ENCODE measurements at regions not wholly inside any gene's neighbourhood (a gene's known extent, or its start where the extent isn't known, plus 50 kb on each side); places are given as distances from the start of the nearest gene placed in this dataset.
"Not testable (repeated sequence)": the region's sequence is repeated elsewhere in the genome, so short reads cannot be mapped to it uniquely, and the experiment has no call there.

DNA sequence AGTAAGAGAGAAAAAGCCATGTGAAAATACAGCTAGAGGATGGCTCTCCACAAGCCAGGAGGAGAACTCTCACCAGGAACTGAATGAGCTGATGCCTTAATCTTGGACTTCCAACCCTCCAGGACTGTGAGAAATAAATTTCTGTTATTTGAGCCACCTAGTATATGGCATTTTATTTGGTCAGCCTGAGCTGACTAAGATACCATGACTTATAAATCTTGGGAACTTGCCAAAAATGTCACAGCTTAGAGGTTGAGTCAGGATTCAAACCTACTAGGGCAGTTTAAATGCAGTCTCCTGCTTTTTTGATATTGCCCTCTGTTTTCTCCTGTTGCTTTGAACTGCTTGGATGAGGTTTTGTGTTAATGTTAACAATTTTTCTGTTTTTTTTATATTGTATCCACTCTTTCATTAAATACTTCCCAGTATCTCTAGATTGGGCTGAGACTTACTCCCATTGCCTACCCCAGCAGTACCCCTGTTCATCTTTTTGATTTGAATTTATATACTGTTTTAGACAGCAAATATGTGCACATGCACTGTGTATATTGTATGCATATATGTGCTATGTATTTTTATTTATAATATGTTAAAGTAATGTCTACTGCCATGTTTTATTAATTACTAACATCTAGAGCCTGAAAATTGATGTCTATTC, 1223.2 kb downstream of the OTOL1 start:
- no peak for DNase-seq (ENCODE audit: low spot score)

DNA sequence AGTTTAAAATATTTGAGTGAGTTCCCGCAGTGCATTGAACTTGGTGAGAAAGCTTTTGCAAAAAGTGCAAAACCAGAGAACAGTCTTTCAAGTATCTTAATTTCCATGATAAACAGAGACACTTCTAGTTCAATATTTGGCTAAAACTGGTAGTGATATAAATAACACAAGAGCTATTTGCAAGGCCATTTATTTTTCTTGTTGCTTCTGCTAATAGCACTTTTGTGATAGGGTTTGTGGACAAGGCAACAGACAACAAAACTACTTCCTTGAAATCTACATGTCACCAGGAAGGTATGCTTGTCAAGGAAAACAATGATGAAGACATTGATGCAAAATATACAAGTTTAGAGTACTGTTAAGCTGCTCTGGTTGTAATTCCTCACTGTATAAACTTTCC, 1225.1 kb downstream of the OTOL1 start:
- DNase-seq (ENCODE audit: low spot score), result no peak

DNA sequence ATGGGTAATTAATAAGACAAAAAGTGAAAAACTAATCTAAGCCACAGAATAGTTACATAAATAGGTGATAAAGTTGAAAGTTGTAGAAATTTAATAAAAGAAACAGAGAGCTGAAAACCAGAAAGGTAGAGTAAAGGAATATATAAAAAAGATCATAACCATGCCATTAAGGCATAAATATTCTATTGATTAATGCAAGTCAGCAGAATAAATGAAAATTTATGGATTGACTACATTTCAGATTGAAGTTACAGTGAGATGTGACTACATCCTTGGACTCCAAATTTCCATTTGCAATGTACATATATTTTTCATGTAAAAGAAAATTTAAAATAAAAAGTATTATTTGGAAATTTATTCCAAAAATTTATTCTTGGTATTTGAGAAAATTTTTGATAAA, 1225.7 kb downstream of the OTOL1 start:
- DNase-seq (ENCODE audit: low spot score), result no peak

DNA sequence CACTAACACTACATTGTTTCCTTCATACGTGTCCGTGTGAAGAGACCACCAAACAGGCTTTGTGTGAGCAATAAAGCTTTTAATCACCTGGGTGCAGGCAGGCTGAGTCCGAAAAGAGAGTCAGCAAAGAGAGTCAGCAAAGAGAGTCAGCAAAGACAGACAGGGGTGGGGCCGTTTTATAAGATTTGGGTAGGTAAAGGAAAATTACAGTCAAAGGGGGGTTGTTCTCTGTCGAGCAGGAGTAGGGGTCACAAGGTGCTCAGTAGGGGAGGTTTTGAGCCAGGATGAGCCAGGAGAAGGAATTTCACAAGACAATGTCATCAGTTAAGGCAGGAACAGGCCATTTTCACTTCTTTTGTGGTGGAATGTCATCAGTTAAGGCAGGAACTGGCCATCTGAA, 1226.2 kb downstream of the OTOL1 start:
- DNase-seq (ENCODE audit: low spot score), result not testable (repeated sequence)

DNA sequence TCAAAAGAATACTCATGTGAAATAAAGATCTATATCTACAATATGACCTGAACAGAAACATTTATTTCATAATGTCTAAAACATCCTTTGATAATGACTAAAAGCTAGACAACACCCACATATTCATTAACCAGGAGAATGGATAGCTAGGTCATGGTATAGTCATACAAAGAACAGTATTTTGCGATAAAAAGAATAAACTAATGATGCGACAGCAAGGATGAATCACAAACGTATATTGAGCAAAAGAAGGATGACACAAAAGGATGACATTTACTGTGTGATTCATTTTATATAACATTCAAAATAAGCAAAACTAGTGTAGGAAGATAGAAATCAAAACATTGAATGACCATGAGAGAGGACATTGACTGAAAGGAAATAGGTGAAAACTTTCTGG, 1233.1 kb downstream of the OTOL1 start:
- DNase-seq (ENCODE audit: low spot score), result no peak

DNA sequence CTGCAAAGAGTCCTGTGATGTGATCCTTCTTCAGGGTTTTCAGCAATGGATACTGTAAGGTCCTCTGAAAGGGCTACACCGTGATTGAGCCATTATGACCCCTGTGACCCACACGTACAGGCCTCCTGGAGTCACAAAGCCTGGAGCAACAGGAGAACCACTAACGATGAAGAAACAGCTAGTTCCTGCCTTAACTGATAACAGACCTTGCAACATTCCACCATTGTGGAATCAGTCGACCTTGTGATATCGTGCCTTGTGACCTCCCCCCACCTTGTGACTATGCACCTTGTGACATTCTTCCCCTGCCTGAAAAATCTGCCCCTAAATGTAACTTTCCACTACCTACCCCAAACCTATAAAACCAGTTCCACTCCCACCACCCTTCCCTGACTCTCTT, 1235.4 kb downstream of the OTOL1 start:
- not testable (repeated sequence) for DNase-seq (ENCODE audit: low spot score)

DNA sequence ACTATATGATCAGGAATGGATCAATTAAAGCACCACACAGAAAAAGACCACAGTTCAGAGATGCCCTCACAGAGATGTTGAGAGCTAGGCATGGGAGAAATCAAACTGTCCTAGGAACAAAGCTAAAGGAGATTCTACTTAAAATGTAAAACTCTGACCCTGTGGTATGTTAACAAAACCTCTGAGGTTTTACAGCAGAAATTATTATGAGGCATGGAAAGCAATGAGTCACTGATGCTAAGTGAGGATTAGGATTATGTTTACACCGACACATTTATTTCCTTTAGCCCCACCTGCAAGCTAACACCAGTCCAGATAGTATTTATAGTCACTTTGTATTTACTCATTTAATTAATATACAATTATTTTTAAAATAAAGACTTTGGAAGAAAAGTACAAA, 1242.2 kb downstream of the OTOL1 start:
- no peak for DNase-seq (ENCODE audit: low spot score)

DNA sequence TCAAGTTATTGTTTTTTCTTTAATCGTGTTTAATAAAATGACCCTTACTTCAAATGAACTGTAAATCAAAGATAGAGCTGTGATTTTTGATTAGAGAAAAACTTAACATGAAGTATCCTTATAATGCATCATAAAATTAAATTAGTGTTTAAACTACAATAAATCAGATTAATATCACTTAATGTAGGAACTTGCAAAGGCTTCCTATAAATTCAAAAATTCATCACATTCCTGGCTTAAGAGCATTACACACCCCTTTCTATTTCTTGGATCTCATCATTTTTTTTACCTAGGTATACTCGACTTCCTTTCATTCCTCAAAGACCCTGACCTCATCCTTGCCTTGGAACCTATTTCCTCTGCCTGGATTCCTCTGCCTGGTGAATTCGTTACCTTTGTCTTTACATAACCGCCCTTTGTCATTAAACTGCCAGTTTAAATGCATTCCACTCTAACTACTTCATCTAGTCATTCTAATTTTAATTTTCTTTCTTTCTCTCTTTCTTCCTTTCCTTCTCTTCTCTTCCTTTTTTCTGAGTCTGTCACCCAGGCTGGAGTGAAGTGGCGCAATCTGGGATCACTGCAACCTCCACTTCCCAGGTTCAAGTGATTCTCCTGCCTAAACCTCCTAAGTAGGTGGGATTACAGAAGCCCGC, 1244.5 kb downstream of the OTOL1 start:
- DNase-seq (ENCODE audit: low spot score), result no peak

DNA sequence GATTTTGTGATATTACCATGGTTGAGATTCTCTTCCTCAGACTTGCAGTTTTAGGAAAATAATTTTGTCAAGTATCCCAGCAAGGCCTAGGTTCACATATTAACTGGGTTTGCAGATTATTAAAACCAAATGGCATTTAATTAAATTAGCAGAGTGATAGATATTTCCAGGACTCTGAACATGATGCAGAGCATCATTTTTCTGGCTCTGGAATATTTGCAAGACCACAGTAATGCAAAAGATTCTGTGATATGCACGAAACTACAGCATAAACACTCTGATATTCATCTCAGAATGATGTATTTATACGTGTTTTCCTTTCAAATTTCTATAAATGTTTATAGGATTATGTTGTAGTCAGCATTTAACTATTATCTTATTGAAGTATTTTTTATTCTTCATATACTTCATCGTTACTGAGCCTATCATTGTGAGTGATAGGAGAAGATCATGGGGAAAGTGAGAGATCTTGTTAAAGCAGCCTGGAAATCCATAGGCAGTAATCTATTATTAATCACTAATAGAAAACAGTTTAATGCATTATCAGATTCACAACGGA, 1245.6 kb downstream of the OTOL1 start:
- DNase-seq (ENCODE audit: low spot score), result no peak

DNA sequence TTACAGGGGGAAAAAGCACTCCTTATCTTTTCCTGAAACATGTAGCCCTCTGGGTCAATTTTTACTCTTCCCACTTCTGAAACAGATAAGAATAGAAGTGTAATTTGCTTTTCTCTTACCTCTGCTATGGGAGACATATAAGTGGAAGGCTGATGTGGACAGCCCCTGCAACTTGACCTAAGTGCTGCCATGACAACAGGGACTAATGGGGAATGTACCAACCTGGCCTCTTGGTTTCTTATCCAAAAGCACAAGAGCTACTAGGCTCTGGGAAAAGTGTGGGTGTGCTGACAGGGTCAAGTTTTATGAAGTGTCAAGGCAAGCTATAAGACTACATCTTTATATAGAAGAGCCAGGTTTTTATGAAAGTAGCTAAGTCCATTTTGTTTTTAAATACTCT, 1246.5 kb downstream of the OTOL1 start:
- no peak for DNase-seq (ENCODE audit: low spot score)

DNA sequence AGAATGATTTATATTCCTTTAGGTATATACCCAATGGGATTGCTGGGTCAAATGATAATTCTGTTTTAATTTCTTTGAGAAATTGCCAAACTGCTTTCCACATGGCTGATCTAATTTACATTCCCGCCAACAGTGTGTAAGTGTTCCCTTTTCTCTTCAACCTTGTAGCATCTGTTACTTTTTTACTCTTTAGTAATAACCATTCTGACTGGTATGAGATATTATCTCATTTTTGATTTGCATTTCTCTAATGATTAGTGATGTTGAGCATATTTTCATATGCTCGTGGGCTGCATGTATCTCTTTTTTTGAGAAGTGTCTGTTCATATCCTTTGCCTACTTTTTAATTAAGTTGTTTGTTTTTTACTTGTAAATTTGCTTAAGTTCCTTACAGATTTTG, 1264.2 kb downstream of the OTOL1 start:
- no peak for DNase-seq (ENCODE audit: low spot score)

DNA sequence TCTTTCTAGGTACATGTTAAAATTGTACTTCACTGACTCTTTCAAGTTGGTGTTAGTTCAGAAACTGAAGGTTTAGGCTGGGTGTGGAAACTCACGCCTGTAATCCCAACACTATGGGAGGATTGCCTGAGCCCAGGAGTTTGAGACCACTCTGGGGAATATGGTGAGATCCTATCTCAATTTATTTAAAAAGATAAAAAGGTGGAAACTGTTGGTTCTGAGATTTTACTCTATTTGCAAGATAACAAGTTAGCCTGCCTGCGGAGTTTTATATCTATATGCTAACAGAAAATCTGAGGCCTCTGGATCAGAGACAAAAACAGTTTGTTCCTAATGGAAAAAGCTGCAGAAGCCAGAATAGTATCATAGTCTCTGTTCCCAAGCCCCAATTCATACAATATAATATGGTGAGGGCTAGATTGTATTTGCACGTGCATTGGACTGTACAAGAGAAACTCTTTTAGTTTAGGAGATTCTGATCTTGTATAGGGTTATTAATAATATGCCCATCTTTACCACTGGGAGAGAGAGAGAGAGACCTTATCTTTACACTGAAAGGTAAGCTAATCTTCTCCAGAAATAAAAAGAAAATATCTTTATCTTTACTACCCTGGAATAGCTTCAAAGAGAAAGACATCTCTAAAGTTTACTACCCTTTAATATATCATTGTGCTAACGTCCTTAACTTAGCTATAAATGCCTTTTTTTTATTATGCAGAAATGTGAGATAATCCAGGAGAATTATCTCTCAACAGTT, 1267.6 kb downstream of the OTOL1 start:
- DNase-seq (ENCODE audit: low spot score), result no peak

DNA sequence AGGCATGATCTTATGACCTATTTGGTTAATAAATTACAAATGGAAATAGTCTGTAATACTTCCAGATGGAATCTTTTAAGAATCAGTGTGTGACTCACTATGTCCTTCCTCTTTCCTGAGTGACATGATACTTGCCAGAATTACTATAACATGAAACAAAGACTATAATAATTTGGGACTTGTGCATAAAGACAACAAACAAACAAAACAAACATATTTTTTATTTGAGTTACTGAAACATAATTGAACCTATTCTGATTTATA, 1268.1 kb downstream of the OTOL1 start:
- DNase-seq (ENCODE audit: low spot score), result no peak

DNA sequence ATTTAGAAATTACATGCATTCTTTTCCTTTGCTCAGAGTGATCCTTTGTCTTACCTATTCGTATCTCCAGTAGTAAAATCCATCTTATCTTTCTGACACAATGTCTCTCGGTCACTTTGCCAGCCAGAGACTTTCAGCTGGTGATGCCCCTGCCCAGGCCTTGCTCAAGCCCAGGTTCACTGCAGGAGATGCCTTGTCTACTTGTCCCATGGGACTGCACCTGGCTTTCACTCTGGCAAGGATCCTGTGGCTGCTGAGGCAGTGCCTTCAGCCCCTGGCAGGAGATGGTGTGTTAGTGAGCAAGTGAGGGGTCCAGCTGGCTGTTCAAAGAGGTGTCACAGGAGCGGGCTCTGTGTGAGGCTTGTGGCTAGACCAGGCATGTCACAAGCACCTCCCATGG, 1268.9 kb downstream of the OTOL1 start:
- DNase-seq (ENCODE audit: low spot score), result no peak

DNA sequence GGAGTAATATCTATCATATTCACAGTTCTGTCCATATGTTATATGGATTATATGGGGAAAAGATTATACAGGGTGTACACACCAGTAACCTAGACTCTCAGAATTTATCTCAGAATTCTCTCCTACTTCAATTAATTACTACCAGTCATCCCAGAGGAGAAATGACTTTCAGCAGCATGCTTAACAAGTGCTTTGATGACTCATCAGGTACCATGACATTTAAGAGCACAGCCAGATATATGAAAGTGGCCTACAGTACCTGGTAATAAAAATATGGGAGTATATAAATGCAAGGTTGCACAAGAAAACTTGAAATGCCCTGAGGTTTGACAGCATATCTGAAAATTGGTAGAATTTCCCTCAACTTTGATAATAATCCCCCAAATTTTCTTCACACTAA, 1273.0 kb downstream of the OTOL1 start:
- DNase-seq (ENCODE audit: low spot score), result no peak

DNA sequence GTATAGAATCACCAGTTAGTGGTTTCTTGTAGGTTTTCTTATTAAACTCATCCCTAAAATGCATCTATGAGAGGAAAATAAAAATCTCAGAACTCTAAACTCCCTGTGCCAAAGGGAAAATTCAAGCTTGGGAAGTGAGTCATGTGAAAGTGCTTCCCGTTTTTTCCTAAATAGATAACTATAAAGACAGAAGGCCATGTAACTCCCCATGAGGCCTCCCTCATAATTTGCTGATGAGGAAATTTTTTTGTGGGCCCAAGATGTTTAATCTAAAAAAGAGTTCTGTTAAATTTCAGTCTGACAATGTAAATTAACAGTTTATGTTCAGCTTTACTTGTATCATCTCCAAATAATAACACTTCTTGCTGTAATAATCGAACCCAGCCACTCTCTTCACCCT, 1273.9 kb downstream of the OTOL1 start:
- no peak for DNase-seq (ENCODE audit: low spot score)

DNA sequence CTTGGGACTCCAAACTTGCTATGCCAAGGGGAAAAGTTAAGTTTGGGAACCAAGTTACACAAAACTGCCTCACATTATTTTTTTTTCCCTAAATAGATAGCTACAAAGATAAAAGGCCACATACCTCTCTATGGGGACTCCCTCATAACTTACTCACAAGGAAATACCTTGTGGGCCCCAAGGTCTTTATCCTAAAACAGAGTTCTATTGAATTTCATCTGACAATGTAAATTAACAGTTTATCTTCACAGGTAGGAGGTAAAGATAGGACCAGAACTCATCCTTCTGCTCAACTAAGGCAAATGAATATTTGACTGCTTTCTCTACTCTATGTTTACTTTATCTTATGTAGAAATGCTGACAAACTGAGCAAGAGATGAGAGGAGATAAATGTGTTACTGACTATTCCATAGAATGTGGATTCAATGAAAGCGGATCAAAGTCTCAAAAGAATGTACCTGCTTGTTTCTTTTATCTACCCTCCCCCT, 1278.0 kb downstream of the OTOL1 start:
- DNase-seq (ENCODE audit: low spot score), result no peak

DNA sequence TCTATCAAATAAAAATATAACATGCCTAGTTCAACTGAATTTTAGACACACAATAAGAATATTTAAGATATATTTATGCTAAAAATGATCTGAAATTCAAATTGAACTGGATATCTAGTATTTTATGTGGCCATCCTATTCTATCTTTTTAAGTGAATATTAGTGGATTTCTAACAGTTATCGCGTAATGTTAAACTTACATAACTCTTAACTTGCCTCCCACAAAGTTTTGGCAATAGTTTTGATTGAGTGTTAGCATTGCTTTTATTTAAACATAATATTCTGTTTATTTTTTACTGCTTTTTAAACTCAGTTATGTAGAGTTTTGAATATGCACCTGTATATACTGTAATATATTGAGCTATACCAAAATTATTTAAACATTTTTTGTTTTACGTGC, 1279.5 kb downstream of the OTOL1 start:
- no peak for DNase-seq (ENCODE audit: low spot score)

DNA sequence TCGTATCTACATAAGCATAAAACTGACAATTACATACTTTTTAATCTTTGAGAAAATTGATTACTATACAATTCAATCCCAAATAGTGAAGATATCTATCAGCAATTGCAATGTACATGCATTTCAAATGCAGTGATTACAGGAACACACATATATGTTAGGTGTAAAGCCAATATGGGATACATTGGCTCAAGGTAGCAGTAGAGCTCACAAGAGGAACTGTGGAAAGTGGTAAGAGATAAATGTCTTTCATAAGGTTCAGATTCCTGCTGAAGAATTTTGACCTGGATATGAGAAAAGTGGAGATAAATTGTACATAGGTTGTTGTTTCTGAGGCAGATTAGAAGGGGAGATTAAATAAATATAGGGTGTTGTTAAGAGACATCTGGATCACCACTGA, 1280.5 kb downstream of the OTOL1 start:
- DNase-seq (ENCODE audit: low spot score), result no peak

DNA sequence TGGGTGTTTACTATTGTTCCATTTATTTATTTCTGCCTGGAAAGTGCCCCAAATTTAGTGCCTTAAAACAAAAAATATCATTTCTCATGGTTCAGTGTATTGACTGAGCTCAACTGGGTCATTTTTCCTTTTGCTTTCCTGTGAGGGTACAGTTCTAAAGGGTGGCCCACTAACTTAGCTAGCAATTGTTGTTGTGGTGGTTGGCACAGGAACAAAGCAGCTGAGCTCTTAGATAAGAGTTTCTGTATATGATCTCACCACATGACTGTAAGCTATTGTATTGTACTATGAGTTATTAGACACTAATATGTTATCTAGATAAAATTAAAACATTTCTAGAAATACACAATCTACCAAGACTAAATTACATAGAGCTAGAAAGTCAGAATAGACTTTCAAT, 1283.7 kb downstream of the OTOL1 start:
- DNase-seq (ENCODE audit: low spot score), result no peak

DNA sequence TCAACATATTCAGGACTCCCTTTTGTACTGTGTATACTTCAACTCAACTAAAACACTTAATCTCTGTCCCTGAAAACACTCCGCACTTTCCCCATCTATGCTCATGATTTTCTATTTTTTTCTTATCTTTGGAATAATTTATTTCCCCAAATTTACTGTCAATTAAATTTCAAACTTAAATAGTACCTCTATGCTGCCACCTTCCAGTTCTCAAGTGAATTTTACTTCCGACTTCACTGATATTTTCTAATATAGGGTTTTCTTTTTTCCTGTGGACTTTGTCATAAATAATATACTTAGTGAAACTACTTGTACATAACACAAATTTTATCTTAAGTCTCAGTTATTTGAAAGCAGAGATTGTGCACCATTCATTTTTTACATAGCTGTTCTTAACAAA, 1303.3 kb downstream of the OTOL1 start:
- DNase-seq (ENCODE audit: low spot score), result no peak

DNA sequence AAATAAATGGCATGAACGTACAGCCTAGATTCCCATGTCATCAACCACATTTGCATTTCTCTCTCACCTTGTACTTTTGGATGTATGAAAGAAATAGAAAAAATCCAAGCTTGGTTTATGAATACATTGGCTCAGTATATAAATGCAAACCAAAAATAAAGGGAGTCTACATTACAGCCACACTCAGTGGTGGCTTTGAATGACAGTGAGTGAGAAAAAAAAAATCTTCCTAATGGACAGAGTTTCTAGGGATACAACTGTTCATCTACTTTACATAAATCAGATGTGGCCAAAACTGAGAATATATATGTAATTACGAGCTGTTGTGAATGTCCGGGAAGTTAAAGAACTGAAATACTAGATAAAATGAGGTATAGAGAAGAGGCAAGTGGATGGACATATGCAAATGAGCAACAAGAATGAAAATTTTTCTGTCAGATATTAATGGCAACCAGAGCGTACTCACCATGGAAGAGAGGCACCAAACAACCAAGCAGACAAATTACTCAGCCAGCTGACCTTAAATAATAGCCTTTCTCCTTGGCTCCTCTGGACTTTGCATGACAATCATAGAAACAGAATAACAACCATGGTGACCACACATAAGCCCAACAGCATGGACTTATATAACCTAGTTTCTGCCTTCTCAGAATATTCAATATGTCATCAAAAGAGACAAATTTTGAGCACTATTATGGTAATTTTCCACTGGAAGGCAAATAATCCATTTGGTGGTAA, 1305.8 kb downstream of the OTOL1 start:
- DNase-seq (ENCODE audit: low spot score), result no peak

DNA sequence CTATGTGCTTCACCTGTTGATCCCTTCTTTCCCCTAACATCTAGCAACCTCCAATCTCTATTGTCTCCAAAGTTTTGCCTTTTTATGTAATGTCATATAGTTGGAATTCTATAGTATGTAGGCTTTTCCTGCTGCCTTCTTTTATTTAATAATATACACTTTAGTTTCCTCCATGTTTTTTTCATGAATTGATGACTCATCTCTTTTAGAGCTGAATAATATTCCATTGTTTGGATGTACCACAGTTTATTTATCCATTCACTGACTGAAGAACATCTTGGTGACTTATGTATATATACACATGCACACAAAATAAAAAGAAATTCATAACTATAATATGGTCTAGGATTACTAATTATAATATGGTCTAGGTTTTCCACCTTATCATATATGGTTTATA, 1314.2 kb downstream of the OTOL1 start:
- no peak for DNase-seq (ENCODE audit: low spot score)

Data from hematopoietic multipotent progenitor cell treated with erythropoietin and hydrocortisone succinate and interleukin-3 and kit ligand, for 17 days (in vitro differentiated cells).